GM19468 (cell line): ENCODE measurements at regions not wholly inside any gene's neighbourhood (a gene's known extent, or its start where the extent isn't known, plus 50 kb on each side); places are given as distances from the start of the nearest gene placed in this dataset.

Experiments
- ATAC-seq: cut with Tn5 transposase; IDR thresholded peaks from one replicate; pipeline ENCODE4 v1.9.1; 2021; ENCODE audit warnings: mild to moderate bottlenecking, moderate library complexity, moderate number of reproducible peaks; ENCODE audit not compliant: unreplicated experiment; ENCODE audit errors: extremely low read depth

- no peak for ATAC-seq
Measured at GRCh38 chr14:83425138-83425537, 1891.5 kb upstream of the SEL1L start.

GRCh38 chr14:83425706-83426105 lies 1892.1 kb upstream of the SEL1L start:
- ATAC-seq = no peak

DNA sequence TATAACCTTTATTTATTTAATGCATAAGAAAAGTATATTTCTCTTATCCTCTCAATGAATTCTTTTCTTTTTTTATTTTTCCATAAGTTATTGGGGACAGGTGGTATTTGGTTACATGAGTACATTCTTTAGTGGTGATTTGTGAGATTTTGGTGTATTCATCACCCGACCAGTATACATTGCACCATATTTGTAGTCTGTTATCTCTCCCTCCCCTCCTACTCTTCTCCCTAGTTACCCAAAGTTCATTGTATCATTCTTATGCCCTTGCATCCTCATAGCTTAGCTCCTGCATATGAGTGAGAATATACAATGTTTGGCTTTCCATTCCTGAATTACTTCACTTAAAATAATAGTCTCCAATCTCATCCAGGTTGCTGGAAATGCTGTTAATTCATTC lies 1900.0 kb upstream of the SEL1L start:
- no peak for ATAC-seq

- ATAC-seq = no peak
Measured at GRCh38 chr14:83441801-83442200, 1908.1 kb upstream of the SEL1L start.

DNA sequence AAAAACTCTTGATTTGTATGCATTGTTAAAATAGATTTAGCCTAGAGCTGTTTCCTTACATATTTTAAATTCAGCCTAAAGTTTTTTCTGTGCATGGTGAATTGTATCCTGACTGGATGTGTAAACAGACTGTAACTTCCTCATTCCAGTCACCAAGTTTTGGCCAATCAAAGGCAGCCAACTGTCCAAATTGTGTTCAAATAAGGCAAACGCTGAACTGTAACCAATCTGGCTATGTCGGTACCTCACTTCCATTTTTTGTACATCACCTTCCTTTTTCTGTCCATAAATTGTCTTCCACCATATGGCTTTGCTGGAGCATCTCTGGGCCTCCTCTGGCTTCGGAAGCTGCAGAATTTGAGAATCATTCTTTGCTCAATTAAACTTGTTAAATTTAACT lies 1921.9 kb upstream of the SEL1L start:
- no peak for ATAC-seq

GRCh38 chr14:83461521-83461920 lies 1927.9 kb upstream of the SEL1L start:
- no peak for ATAC-seq

DNA sequence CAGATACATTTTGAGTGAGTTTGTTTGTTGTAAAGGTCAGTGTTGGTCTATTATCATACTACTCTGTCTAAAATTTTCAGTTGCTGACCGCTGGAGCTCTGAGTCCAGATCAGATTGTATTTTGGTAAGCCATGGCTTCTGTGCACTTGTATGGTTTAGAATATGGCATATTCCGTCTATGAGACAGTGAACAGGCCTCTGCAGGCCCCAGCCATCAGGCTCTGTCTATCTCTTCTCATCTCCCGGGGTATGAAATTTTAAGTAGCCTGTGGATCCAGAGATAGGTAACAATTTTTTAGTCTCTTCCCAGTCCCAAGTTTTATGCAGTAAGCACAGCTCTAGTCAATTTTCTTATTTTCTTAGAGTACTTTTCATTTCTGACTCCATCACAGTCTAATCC lies 1929.1 kb upstream of the SEL1L start:
- no peak for ATAC-seq

- peak; percentile 41 for ATAC-seq
Measured at GRCh38 chr14:83463500-83464098, 1929.9 kb upstream of the SEL1L start.

- no peak for ATAC-seq
Measured at GRCh38 chr14:83467811-83468210, 1934.2 kb upstream of the SEL1L start.

DNA sequence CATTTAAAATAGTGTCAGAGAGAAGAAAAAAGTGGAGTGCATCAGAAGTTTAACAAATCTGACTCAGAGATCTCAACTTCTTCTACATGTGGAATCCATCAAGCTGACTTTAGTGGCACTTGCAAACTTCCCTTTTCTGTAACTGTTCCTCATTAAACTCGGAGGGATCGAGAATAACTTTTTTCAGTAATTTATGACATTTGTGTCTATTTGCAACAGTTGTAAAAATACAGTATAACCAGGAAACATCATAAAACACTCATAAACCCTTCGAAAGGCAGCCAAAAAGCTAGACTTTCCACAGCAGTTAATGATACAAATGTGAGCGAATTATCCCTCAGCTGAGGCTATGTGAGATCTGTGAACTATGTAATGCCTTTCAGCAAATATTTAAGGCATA lies 1936.8 kb upstream of the SEL1L start:
- no peak for ATAC-seq

DNA sequence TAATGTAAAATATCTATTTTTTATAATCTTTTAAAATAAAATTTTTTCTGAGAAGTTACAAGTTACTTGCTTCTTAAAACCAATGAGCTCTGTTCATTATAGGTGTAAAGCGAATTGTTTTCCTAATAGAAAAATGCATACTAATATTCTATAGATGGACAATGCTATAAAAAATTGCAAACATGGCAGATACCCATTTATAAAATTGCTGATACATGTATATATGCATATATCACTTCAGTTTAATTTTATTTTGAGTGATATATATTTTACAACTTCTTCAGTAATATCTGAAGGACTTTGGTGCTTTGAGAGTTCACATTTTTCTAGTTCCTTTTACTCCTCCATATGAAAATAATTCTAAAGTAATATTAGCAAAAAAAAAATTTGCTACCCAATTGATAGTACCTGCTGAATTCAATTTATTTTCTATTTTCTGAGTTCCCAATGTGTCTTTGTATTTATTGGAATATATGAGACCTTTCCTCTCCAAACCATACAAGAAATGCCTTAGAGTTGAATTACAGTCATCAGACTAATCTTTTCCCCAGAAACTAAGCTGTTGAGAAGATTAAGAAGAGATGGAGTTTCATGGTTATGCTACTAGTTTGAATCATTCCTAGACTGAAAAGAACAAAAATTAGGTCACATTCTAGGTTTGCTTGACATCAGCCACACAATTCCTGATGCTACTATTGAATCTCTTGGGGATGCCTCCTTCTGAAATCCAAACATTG lies 1937.5 kb upstream of the SEL1L start:
- no peak for ATAC-seq

- ATAC-seq = no peak
Measured at GRCh38 chr14:83473416-83474235, 1940.0 kb upstream of the SEL1L start.

- no peak for ATAC-seq
Measured at GRCh38 chr14:83478741-83479140, 1945.1 kb upstream of the SEL1L start.

GRCh38 chr14:83483063-83483462 lies 1949.4 kb upstream of the SEL1L start:
- ATAC-seq = no peak

DNA sequence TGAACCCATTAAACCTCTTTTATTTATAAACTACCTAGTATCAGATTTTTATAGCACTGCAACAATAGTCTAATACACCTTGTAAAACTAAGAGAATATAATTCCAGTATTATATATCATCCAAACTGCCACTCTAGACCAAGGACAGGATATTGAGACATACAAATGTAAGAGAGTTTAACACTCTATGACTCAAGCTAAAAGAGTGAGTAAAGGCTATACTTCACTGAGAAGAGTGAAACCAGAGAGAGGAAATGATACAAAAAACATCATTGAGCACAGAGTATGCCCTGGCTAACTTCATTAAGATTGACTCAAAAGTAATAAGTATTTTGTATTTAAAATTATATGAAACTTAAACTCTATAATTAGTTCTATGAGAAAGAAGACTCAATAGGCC lies 1951.9 kb upstream of the SEL1L start:
- no peak for ATAC-seq

DNA sequence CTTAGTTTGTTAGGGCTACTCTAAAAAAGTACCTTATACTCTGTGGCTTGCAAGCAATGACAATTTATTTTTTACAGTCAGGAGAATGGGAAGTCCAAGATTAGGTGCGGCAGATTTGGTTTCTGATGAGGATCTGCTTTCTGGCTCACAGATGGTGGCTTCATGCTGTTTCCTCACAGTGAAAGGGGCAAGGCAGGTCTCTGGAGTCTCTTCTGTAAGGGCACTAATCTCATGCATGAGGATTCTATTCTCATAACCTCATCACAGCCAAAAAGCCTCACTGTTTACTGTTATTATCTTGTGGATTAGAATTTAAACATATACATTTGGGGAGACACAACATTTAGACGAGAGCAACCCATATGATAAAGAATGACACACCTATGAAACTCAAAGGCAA lies 1957.4 kb upstream of the SEL1L start:
- no peak for ATAC-seq

- ATAC-seq = no peak
Measured at GRCh38 chr14:83520837-83521236, 1987.2 kb upstream of the SEL1L start.

DNA sequence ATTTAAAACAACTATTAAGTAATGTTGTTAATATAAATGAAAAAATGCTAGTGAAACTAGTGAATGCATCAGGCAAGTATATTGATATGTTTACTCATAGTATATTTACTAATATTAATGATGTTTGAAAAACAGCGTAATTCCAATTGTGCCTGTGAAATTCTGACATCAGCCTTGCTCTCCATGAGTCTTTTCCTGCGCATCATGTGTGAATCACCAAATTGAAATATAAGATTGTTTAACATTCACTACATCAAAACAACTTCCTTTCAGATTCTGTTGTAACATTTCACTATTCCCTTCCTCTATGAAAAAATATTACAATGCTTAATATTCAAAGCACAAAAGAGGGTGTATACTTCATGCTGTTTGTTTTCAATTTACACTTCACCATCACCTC lies 1995.9 kb upstream of the SEL1L start:
- no peak for ATAC-seq

DNA sequence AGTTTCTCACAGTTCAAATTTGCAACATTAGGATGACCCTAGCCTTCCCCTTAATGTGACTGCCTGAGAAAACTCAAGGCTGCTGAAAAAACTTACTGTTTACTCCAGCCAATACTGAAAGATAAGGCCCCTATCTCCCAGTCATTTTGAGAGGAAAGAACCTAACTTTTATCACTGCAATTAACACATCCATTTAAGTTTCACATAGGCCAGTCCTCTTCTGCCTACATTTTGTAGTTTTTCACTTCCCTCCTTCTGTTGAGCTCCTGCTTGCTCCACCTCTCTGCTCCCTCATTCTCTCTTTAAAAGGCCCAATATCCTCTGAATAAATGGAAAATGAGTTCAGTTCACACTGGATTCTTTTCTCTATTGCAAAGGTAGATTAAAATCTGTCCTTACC lies 1996.2 kb upstream of the FLRT2 start:
- ATAC-seq = no peak

- ATAC-seq = no peak
Measured at GRCh38 chr14:83534995-83535394, 1994.9 kb upstream of the FLRT2 start.

DNA sequence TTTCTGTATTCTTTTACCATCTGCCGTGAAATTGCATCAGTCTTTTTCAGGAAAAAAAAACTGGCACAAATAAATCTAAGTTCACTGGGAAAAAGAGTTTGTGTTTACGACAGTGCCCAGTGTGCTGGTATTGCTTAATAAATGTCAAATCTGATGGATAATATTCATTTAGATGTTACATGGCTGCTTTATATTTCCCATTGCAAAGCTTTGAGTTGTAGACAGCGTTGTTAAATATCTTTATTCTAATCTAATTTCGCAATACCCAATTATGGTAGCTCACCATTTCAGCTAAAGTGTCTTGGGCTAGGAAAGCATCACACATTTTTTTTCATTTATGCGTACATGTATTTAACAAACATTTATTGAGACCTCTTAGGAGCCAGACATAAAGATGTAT lies 1994.5 kb upstream of the FLRT2 start:
- no peak for ATAC-seq
